GM18907 (cell line): ENCODE measurements at regions not wholly inside any gene's neighbourhood (a gene's known extent, or its start where the extent isn't known, plus 50 kb on each side); places are given as distances from the start of the nearest gene placed in this dataset.

Source experiments
- ATAC-seq: cut with Tn5 transposase; IDR thresholded peaks from one replicate; pipeline ENCODE4 v1.9.1; 2021; ENCODE audit warnings: mild to moderate bottlenecking, moderate library complexity; ENCODE audit not compliant: unreplicated experiment

GRCh38 chr2:59314031-59314766, 1073.1 kb upstream of the FANCL start:
- no peak for ATAC-seq

DNA sequence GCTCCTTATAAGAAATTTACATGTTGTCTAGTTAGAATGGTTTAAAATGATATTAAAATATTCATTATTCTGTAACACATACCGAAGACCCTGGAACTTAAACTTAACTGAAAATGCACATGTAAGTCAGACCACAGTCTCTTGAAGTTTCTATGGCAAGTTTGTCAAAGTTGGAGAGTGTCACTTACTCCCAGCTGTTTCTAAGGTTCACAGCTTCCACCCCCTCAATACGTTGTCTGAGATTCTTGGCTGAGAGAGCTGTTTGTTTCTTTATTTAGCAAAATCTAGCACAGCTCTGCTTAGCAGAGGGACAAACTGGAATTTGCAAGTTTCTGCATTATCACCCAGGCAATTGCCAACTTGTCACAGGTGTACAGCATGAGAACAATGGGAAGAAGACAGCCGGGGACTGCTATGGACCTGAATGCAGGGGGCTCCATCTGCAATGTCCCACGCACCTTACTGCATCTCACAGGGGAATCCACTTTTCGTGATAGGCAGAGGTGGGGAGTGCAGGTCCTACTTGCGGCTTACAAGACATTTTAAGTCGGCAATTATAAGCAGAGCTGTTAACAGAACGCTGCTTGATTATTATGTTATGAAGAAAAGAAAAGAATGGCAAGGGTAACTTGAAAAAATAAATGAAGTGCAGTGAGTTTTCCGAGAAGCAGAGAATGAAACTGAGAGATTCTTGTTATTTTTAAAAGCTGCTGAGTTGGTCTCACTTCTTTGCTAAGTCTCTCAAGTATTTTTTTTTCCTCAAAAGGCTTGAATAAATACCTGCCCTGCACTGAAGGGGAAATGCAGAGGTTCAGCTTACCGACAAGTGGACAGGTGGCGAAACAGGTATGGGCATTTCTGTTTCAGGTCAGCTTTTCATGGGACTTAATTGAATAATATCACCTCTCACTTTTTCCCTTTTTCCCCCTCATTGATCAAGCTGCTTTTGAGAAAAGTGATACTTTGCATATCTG, 1072.1 kb upstream of the FANCL start:
- ATAC-seq, result no peak

- ATAC-seq, result no peak
These were observed 1070.9 kb upstream of the FANCL start for GRCh38 chr2:59312029-59312428.

DNA sequence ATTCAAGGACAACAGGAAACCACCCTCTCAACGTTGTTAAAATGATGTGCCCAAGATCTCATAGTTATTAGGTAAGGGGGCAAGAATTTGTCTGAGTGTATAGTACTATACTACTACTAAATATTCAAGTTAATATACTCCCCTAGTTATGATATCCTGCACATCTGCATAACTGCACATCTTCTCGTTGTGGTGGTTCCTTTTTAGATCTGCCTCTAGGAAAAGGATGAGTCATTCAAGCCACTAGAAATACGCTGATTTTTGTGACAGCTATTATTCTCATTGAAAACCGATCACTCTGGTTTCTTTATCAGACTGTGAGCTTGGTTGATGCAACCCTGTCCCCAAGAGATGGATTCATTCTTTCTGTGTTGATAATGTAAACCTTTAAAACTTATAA, 1067.0 kb upstream of the FANCL start:
- ATAC-seq, result no peak

- ATAC-seq, result no peak
These were observed 1066.1 kb upstream of the FANCL start for GRCh38 chr2:59307196-59307595.

DNA sequence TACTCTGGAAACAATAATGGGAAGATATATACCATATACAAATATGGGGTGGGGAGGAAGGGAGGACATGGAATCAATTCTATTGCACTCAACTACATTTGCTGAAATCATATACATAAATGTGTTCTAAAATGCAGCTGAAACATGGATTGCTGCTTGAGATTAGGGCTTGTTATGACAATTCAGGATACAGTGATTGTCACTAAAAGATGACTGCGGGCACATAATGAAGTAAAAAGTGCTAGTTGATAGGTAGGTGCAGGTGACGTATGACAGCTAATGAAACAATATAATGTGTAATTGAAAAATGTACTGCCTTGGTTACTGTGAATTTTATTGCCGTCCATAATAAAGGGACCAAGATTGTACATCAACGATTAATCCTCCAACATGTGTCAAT, 1062.1 kb upstream of the FANCL start:
- no peak for ATAC-seq

DNA sequence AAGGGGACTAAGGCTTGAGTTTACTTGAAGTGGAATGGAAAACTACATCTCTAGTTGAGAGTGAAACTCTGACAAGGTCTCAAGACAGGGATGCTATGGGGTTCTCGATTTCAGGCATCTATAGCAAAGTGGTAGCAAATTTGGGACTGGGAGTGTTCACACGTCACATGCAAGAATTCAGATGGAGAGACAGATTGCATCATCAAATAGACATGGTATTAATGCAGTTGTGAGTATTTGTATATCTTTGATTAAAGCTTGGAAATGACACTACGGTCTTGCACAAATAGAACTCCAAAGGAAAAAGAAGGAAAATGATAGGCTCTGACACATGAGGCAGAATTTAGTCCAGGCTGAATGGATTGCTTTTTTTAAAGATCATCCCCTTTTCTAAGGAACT, 1061.6 kb upstream of the FANCL start:
- ATAC-seq, result no peak

DNA sequence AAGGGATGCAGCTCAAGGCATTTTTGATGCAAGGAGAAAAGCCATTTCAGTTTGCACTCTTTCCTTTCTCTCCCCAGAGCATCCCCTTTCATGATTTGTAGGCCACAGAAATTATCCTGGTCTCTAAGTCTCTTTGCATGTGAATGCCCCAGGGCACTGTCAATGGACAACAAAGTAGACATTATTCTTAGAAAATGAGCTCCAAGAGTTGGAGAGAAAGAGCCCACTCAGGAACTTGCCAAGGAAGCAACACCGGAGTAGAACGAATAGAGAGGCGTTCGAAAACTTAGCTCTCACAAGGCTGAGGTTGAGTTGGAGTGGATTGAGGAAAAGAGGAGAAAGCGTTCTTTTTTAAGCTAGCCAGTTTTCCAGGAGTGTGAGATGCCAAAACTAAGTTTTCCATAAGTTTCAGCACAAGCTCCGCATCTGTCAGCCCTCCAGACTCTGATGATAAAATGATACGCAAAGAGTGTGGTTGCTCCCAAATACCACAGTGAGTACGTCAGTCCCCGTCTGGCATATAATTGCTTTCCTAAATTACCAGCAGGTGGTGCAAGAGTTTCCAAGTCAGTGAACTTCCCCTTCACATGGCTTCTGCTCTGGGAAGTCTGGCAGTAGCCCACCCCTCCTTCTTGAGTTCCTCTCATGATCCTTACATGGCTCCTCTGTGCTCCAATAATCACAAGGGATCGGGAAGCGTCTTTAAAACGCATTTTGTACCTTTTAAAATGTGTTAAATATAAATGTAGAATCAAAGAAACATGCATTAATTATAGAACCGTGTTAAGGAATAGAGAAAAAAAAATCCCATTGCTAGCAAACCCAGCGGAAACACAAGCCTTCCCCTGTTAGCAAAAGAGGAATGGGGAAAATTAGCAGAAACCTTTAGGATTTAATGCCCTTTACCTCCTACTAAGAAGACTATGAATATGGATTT, 1060.6 kb upstream of the FANCL start:
- ATAC-seq, result peak; percentile 58

DNA sequence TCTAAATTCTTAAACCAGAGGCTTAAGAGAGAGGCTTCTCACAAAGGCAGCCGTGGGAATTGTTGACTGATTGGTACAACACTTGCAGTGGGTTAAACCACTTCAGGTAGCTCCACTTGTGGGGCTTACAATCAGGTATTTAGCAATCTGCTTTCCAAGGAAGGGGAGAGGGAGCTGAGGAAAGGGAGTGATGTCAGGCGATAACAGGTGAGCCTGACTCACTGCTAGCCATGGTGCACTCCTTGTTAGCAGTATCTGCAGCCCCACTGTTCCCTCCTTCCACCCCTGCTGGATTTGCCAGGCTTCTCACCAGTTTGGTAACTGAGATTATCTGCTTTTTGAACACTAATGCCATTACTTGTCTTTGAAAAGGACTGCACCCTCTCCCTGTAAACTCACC, 1056.7 kb upstream of the FANCL start:
- no peak for ATAC-seq

- ATAC-seq, result no peak
These were observed 1055.2 kb upstream of the FANCL start for GRCh38 chr2:59296279-59296678.

DNA sequence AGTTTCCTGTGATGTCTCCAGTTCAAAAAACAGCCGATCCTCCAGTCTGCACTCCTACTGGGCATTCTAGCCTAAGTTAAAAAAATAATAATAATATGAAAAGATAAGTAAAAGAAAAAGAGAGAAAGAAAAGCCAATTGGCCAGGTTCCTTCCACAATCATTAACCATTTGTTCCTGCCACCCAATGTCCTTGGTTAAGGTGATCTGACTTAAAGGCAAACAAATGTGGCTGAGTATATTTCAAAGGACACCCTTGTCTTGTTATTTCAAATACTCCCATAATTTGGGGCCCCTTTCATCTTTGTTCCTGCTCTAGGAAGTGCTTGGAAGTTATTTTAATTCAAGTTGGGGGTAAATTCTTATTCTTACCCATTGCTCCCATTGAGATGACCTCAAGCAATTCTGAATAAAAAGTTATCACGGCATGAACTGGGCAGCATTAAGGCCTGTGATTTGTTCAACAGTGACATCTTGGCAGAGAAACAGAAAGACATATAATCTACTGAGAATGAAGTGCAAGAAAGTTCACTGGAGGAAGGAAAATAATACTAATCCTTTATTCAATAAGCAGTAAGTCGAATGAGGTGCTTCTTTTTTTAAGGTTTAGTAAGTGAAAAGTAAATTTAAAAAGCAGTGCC, 1054.5 kb upstream of the FANCL start:
- no peak for ATAC-seq

DNA sequence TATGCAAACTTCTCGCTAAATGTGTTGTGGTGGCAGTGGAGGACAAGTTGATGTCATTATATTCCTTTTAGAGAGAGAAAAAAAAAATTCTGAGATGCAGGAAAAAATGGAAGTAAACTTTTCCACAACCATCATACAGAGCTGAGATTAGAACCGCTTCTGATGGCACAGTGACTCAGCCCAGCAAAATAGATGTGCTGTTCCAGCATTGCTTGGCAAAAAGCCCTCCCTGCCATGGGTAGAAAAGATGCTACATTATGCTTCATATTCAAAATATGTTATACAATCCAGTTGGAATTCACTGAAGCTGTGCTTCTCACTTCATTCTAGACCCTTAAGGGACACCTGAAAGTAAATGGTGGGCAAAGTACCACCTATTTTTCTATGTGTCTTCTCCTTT, 1047.6 kb upstream of the FANCL start:
- no peak for ATAC-seq

GRCh38 chr2:59282374-59283057, 1041.4 kb upstream of the FANCL start:
- ATAC-seq, result no peak

DNA sequence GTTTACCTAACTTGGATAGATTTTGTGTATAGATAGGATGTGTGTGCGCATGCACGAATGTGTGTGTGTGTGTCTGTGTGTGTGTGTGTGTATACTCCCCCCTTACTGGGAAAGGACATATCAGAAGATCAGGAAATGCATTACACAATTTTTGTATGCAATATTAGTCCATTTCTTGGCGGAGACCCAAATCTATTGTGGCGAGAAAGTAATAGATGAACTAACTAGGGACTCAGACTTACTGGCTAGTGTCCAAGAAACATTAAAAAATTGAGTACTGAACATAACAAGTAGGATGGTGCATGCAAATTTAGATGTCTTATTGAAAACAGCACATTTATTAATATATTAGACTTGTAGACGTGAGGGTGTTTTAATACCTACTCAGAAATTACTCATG, 1036.5 kb upstream of the FANCL start:
- ATAC-seq, result no peak

DNA sequence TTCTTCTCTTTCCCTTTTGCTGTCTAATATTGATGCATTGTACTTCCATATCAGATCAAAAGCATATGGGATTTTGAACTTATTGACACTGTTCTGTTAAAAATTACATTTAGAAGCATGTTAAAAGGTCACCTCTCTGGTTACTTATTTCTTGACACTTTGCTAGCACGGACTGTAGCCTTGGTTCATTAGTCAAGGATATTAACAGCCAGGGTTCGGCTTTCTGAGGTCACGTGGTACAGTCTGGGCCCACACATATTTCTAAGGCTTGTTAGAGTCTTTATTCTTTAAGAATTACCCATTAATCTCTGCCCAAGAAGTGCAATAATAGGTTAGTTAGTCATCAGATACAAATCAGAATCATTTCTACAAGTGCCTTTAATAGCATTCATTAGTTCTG, 1035.8 kb upstream of the FANCL start:
- ATAC-seq, result peak; percentile 79

GRCh38 chr2:59276033-59276432, 1034.9 kb upstream of the FANCL start:
- no peak for ATAC-seq

- no peak for ATAC-seq
These were observed 1025.3 kb upstream of the FANCL start for GRCh38 chr2:59266453-59266852.

GRCh38 chr2:59259913-59260312, 1018.8 kb upstream of the FANCL start:
- ATAC-seq, result no peak

- no peak for ATAC-seq
These were observed 1015.2 kb upstream of the FANCL start for GRCh38 chr2:59256290-59256689.

DNA sequence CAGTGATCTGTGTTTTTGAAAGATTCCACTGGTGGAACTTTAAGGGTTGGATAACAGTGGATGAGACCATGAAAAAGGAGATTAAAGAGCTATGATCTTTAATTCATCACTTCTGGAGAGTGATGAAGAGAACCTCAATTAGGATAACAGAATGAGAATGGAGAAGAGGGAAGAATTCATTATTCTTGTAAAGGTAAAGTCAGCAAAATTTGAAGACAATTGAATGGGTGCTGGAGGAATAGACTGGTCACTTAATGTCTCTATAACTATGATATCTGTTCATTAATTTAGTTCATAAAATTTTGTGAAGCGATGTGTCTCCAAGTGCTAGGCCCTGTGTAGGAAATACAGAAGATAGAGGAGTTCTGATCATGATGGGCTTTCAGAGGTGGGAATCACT, 1013.2 kb upstream of the FANCL start:
- no peak for ATAC-seq
